WTC11 (cell line): ENCODE measurements at regions not wholly inside any gene's neighbourhood (a gene's known extent, or its start where the extent isn't known, plus 50 kb on each side); places are given as distances from the start of the nearest gene placed in this dataset.

ENCODE experiments used
- ATAC-seq: fragments of 200-7000 bp; cut with Tn5 transposase; 2 replicates; pipeline ENCODE4 v1.10.0; 2021; ENCODE audit warnings: mild to moderate bottlenecking, moderate library complexity
- CTCF ChIA-PET: fragments of 300-600 bp; sonication (Branson Sonifier 250); formaldehyde crosslinking; loops from one replicate; lab custom pipeline; 2021; ENCODE audit warnings: antibody characterized with exemption; lab: Charles Lee
- POLR2A ChIA-PET: fragments of 350-600 bp; sonication (Branson Sonifier 250); formaldehyde crosslinking; loops from one replicate; lab custom pipeline; 2021; ENCODE audit warnings: antibody characterized with exemption; lab: Charles Lee
- DNase-seq: peaks from one replicate; pipeline ENCODE4 v3.0.0; 2021; ENCODE audit warnings: low spot score
- H3K27ac Mint-ChIP-seq: 2 replicates; pipeline ENCODE4 v1.8.0; 2021; ENCODE audit warnings: mixed read lengths
- H3K27me3 Mint-ChIP-seq: 2 replicates; pipeline ENCODE4 v1.8.0; 2021; ENCODE audit warnings: low read depth, mild to moderate bottlenecking, moderate library complexity, mixed read lengths
- H3K36me3 Mint-ChIP-seq: 2 replicates; pipeline ENCODE4 v1.8.0; 2021; ENCODE audit warnings: mixed read lengths
- H3K4me1 Mint-ChIP-seq: 2 replicates; pipeline ENCODE4 v1.8.0; 2022; ENCODE audit warnings: mixed read lengths
- H3K4me3 Mint-ChIP-seq: 2 replicates; pipeline ENCODE4 v1.8.0; 2021; ENCODE audit warnings: mild to moderate bottlenecking, moderate library complexity, mixed read lengths
- H3K9me3 Mint-ChIP-seq: 2 replicates; pipeline ENCODE4 v1.8.0; 2021; ENCODE audit warnings: mixed read lengths
- ATF1 ChIP-seq: sonication (generic); formaldehyde crosslinking; IDR thresholded peaks from 2 replicates; pipeline ENCODE4 v1.8.1; 2023; ENCODE audit warnings: mild to moderate bottlenecking, moderate library complexity, missing genetic modification reagents
- ATF2 ChIP-seq: sonication (generic); formaldehyde crosslinking; IDR thresholded peaks from 2 replicates; pipeline ENCODE4 v1.8.1; 2022; ENCODE audit warnings: low read depth, missing genetic modification reagents, borderline replicate concordance
- E2F5 ChIP-seq: sonication (generic); formaldehyde crosslinking; IDR thresholded peaks from 2 replicates; pipeline ENCODE4 v1.8.1; 2022; ENCODE audit warnings: mild to moderate bottlenecking, moderate library complexity, missing genetic modification reagents
- EMX1 ChIP-seq: fragments of 250-450 bp; sonication (Bioruptor Pico); IDR thresholded peaks from 2 replicates; pipeline ENCODE4 v1.8.0; 2021; ENCODE audit warnings: mild to moderate bottlenecking
- FOXK1 ChIP-seq: sonication (generic); formaldehyde crosslinking; IDR thresholded peaks from 2 replicates; pipeline ENCODE4 v1.8.0; 2022; ENCODE audit warnings: mild to moderate bottlenecking, moderate library complexity, missing genetic modification reagents
- FOXP1 ChIP-seq: sonication (generic); formaldehyde crosslinking; IDR thresholded peaks from 2 replicates; pipeline ENCODE4 v1.8.0; 2022; ENCODE audit warnings: missing genetic modification reagents, mild to moderate bottlenecking, moderate library complexity, borderline replicate concordance
- GTF2I ChIP-seq: fragments of 250-450 bp; sonication (Bioruptor Pico); conservative IDR thresholded peaks from 2 replicates; pipeline ENCODE4 v1.4.0; 2021; ENCODE audit warnings: mild to moderate bottlenecking
- HMGA2 ChIP-seq: fragments of 250-450 bp; sonication (Bioruptor Pico); IDR thresholded peaks from 2 replicates; pipeline ENCODE4 v1.4.0; 2021; ENCODE audit warnings: mild to moderate bottlenecking, moderate library complexity
- SOX15 ChIP-seq: fragments of 250-450 bp; sonication (Bioruptor Pico); IDR thresholded peaks from 2 replicates; pipeline ENCODE4 v1.9.0; 2021; ENCODE audit warnings: mild to moderate bottlenecking
- ZBTB21 ChIP-seq: sonication (generic); formaldehyde crosslinking; IDR thresholded peaks from 2 replicates; pipeline ENCODE4 v1.8.1; 2023; ENCODE audit warnings: mild to moderate bottlenecking, missing genetic modification reagents, borderline replicate concordance
- ZNF416 ChIP-seq: fragments of 250-450 bp; sonication (Bioruptor Pico); IDR thresholded peaks from 2 replicates; pipeline ENCODE4 v1.9.0; 2021; ENCODE audit warnings: mild to moderate bottlenecking, inconsistent platforms
- TF ChIP-seq, protein P1 (sequence below): sonication (generic); formaldehyde crosslinking; IDR thresholded peaks from 2 replicates; pipeline ENCODE4 v1.8.1; 2023; ENCODE audit warnings: mild to moderate bottlenecking, missing genetic modification reagents, borderline replicate concordance
- TF ChIP-seq, protein P2 (sequence below): fragments of 250-450 bp; sonication (Bioruptor Pico); IDR thresholded peaks from 2 replicates; pipeline ENCODE4 v1.9.0; 2021; ENCODE audit warnings: mild to moderate bottlenecking
- TF ChIP-seq, protein P3 (sequence below): fragments of 250-450 bp; sonication (Bioruptor Pico); IDR thresholded peaks from 2 replicates; pipeline ENCODE4 v2.1.2; 2022; ENCODE audit warnings: mild to moderate bottlenecking, moderate library complexity
- TF ChIP-seq, protein P4 (sequence below): sonication (generic); formaldehyde crosslinking; IDR thresholded peaks from 2 replicates; pipeline ENCODE4 v1.8.0; 2023; ENCODE audit warnings: missing genetic modification reagents, mild to moderate bottlenecking, borderline replicate concordance

GRCh38 chr6:113397236-113397635 lies 459.9 kb upstream of the MARCKS start:
- no peak for DNase-seq
- no peaks in the 10 kb centered on the region for H3K36me3 Mint-ChIP-seq
- H3K27me3 Mint-ChIP-seq, result no peaks in the 10 kb centered on the region
- ChIA-PET POLR2A (no interaction called here), CTCF (no interaction called here)
- TF ChIP-seq HMGA2 (CRISPR knock-in tag) (no peak), FOXK1 (CRISPR knock-in tag) (no peak), FOXP1 (CRISPR knock-in tag) (no peak), ATF2 (CRISPR knock-in tag) (no peak)
- TF ChIP-seq, protein P1, sequence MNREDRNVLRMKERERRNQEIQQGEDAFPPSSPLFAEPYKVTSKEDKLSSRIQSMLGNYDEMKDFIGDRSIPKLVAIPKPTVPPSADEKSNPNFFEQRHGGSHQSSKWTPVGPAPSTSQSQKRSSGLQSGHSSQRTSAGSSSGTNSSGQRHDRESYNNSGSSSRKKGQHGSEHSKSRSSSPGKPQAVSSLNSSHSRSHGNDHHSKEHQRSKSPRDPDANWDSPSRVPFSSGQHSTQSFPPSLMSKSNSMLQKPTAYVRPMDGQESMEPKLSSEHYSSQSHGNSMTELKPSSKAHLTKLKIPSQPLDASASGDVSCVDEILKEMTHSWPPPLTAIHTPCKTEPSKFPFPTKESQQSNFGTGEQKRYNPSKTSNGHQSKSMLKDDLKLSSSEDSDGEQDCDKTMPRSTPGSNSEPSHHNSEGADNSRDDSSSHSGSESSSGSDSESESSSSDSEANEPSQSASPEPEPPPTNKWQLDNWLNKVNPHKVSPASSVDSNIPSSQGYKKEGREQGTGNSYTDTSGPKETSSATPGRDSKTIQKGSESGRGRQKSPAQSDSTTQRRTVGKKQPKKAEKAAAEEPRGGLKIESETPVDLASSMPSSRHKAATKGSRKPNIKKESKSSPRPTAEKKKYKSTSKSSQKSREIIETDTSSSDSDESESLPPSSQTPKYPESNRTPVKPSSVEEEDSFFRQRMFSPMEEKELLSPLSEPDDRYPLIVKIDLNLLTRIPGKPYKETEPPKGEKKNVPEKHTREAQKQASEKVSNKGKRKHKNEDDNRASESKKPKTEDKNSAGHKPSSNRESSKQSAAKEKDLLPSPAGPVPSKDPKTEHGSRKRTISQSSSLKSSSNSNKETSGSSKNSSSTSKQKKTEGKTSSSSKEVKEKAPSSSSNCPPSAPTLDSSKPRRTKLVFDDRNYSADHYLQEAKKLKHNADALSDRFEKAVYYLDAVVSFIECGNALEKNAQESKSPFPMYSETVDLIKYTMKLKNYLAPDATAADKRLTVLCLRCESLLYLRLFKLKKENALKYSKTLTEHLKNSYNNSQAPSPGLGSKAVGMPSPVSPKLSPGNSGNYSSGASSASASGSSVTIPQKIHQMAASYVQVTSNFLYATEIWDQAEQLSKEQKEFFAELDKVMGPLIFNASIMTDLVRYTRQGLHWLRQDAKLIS, result no peak
- TF ChIP-seq, protein P2, sequence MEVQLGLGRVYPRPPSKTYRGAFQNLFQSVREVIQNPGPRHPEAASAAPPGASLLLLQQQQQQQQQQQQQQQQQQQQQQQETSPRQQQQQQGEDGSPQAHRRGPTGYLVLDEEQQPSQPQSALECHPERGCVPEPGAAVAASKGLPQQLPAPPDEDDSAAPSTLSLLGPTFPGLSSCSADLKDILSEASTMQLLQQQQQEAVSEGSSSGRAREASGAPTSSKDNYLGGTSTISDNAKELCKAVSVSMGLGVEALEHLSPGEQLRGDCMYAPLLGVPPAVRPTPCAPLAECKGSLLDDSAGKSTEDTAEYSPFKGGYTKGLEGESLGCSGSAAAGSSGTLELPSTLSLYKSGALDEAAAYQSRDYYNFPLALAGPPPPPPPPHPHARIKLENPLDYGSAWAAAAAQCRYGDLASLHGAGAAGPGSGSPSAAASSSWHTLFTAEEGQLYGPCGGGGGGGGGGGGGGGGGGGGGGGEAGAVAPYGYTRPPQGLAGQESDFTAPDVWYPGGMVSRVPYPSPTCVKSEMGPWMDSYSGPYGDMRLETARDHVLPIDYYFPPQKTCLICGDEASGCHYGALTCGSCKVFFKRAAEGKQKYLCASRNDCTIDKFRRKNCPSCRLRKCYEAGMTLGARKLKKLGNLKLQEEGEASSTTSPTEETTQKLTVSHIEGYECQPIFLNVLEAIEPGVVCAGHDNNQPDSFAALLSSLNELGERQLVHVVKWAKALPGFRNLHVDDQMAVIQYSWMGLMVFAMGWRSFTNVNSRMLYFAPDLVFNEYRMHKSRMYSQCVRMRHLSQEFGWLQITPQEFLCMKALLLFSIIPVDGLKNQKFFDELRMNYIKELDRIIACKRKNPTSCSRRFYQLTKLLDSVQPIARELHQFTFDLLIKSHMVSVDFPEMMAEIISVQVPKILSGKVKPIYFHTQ (CRISPR knock-in tag), result no peak
- TF ChIP-seq, protein P3, sequence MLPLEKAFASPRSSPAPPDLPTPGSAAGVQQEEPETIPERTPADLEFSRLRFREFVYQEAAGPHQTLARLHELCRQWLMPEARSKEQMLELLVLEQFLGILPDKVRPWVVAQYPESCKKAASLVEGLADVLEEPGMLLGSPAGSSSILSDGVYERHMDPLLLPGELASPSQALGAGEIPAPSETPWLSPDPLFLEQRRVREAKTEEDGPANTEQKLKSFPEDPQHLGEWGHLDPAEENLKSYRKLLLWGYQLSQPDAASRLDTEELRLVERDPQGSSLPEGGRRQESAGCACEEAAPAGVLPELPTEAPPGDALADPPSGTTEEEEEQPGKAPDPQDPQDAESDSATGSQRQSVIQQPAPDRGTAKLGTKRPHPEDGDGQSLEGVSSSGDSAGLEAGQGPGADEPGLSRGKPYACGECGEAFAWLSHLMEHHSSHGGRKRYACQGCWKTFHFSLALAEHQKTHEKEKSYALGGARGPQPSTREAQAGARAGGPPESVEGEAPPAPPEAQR (CRISPR knock-in tag), result no peak
- TF ChIP-seq, protein P4, sequence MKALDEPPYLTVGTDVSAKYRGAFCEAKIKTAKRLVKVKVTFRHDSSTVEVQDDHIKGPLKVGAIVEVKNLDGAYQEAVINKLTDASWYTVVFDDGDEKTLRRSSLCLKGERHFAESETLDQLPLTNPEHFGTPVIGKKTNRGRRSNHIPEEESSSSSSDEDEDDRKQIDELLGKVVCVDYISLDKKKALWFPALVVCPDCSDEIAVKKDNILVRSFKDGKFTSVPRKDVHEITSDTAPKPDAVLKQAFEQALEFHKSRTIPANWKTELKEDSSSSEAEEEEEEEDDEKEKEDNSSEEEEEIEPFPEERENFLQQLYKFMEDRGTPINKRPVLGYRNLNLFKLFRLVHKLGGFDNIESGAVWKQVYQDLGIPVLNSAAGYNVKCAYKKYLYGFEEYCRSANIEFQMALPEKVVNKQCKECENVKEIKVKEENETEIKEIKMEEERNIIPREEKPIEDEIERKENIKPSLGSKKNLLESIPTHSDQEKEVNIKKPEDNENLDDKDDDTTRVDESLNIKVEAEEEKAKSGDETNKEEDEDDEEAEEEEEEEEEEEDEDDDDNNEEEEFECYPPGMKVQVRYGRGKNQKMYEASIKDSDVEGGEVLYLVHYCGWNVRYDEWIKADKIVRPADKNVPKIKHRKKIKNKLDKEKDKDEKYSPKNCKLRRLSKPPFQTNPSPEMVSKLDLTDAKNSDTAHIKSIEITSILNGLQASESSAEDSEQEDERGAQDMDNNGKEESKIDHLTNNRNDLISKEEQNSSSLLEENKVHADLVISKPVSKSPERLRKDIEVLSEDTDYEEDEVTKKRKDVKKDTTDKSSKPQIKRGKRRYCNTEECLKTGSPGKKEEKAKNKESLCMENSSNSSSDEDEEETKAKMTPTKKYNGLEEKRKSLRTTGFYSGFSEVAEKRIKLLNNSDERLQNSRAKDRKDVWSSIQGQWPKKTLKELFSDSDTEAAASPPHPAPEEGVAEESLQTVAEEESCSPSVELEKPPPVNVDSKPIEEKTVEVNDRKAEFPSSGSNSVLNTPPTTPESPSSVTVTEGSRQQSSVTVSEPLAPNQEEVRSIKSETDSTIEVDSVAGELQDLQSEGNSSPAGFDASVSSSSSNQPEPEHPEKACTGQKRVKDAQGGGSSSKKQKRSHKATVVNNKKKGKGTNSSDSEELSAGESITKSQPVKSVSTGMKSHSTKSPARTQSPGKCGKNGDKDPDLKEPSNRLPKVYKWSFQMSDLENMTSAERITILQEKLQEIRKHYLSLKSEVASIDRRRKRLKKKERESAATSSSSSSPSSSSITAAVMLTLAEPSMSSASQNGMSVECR (CRISPR knock-in tag), result no peak
- TF ChIP-seq, all 79 proteins: peak for 0
- Mint-ChIP-seq H3K4me1 (peaks cover 5% of the 10 kb centered on the region), H3K9me3 (no peaks in the 10 kb centered on the region), H3K27ac (no peak overlapping the region), H3K4me3 (no peak overlapping the region)
- no peak for ATAC-seq

- TF ChIP-seq, protein P2 (CRISPR knock-in tag), result no peak
- TF ChIP-seq EMX1 (CRISPR knock-in tag) (no peak), E2F5 (CRISPR knock-in tag) (no peak), GTF2I (CRISPR knock-in tag) (no peak), ZBTB21 (CRISPR knock-in tag) (no peak), SOX15 (CRISPR knock-in tag) (no peak), ATF1 (CRISPR knock-in tag) (no peak), ZNF416 (no peak)
- CTCF ChIA-PET, result no interaction called here
- ATAC-seq (no peak), DNase-seq (no peak)
- Mint-ChIP-seq H3K9me3 (no peaks in the 10 kb centered on the region), H3K4me1 (no peaks in the 10 kb centered on the region), H3K27ac (no peak overlapping the region), H3K27me3 (no peaks in the 10 kb centered on the region; the same call in 1 of the 2 replicates), H3K36me3 (no peaks in the 10 kb centered on the region), H3K4me3 (no peak overlapping the region)
- POLR2A ChIA-PET, result no interaction called here
Measured at GRCh38 chr6:113401231-113401630, 455.9 kb upstream of the MARCKS start.
